GM12891 (cell line): ENCODE measurements at regions not wholly inside any gene's neighbourhood (a gene's known extent, or its start where the extent isn't known, plus 50 kb on each side); places are given as distances from the start of the nearest gene placed in this dataset.
"Not testable (repeated sequence)": the region's sequence is repeated elsewhere in the genome, so short reads cannot be mapped to it uniquely, and the experiment has no call there.

Experiments
- DNase-seq: peaks from one replicate; pipeline ENCODE4 v3.0.0; 2011; ENCODE audit warnings: low spot score; ENCODE audit not compliant: insufficient read length
- FAIRE-seq: peaks from 2 replicates; lab custom pipeline; 2011; peaks lifted over from hg19 to GRCh38; lab: Jason Lieb, UNC
- PAX5 ChIP-seq: IDR thresholded peaks from 2 replicates; pipeline ENCODE4 v1.6.1; 2011; ENCODE audit warnings: low read length, moderate library complexity, mild to moderate bottlenecking; ENCODE audit not compliant: insufficient read depth, severe bottlenecking
- POLR2A ChIP-seq: IDR thresholded peaks from 2 replicates; pipeline ENCODE4 v1.6.1; 2011; ENCODE audit warnings: low read depth, low read length, control low read depth
- POLR2AphosphoS5 ChIP-seq: IDR thresholded peaks from 2 replicates; pipeline ENCODE4 v1.6.1; 2011; ENCODE audit warnings: low read depth, low read length, control low read depth
- POU2F2 ChIP-seq: IDR thresholded peaks from 2 replicates; pipeline ENCODE4 v1.6.1; 2011; ENCODE audit warnings: low read depth, mild to moderate bottlenecking, control low read depth, low read length, moderate library complexity
- SPI1 ChIP-seq: IDR thresholded peaks from 2 replicates; pipeline ENCODE4 v1.6.1; 2011; ENCODE audit warnings: low read depth, low read length, control low read depth
- TAF1 ChIP-seq: IDR thresholded peaks from 2 replicates; pipeline ENCODE4 v1.6.1; 2011; ENCODE audit warnings: low read depth, low read length, control low read depth

GRCh38 chr5:53785924-53786323 lies 225.5 kb downstream of the NDUFS4 start:
- TF ChIP-seq POU2F2 (no peak), SPI1 (no peak), POLR2A (no peak), POLR2AphosphoS5 (no peak), PAX5 (no peak), TAF1 (no peak)
- FAIRE-seq: no peak

GRCh38 chr5:53790026-53790425 lies 229.6 kb downstream of the NDUFS4 start:
- DNase-seq (no peak), FAIRE-seq (no peak)
- no peak for TF ChIP-seq PAX5
- TF ChIP-seq SPI1: no peak
- TF ChIP-seq POLR2AphosphoS5: no peak
- no peak for TF ChIP-seq TAF1
- TF ChIP-seq POLR2A: no peak
- TF ChIP-seq POU2F2: no peak

More at GRCh38 chr5:53785924-53786323, 225.5 kb downstream of the NDUFS4 start:
- DNase-seq: no peak

GRCh38 chr5:53792338-53792737 lies 231.9 kb downstream of the NDUFS4 start:
- FAIRE-seq (no peak), DNase-seq (no peak)
- TF ChIP-seq POU2F2 (no peak), TAF1 (no peak), POLR2AphosphoS5 (no peak)

- FAIRE-seq, DNase-seq: not testable (repeated sequence)
Measured at GRCh38 chr5:53799644-53800043, 239.2 kb downstream of the NDUFS4 start.

- DNase-seq, FAIRE-seq: not testable (repeated sequence)
Measured at GRCh38 chr5:53808392-53808791, 248.0 kb downstream of the NDUFS4 start.

- TF ChIP-seq POU2F2 (no peak), POLR2A (no peak), TAF1 (no peak), POLR2AphosphoS5 (no peak), SPI1 (peak; percentile 29; the same call in 1 of the 2 replicates)
- no peak for FAIRE-seq
- no peak for DNase-seq
Measured at GRCh38 chr5:53814819-53815218, 254.4 kb downstream of the NDUFS4 start.

- no peak for DNase-seq
- TF ChIP-seq POU2F2: no peak
- no peak for TF ChIP-seq POLR2A
- no peak for TF ChIP-seq PAX5
- TF ChIP-seq TAF1: no peak
- TF ChIP-seq SPI1: no peak
- no peak for TF ChIP-seq POLR2AphosphoS5
Measured at GRCh38 chr5:53815471-53815870, 255.0 kb downstream of the NDUFS4 start.

GRCh38 chr5:53817183-53817582 lies 256.7 kb downstream of the NDUFS4 start:
- DNase-seq (no peak), FAIRE-seq (no peak)

More at GRCh38 chr5:53815471-53815870, 255.0 kb downstream of the NDUFS4 start:
- no peak for FAIRE-seq

GRCh38 chr5:53819482-53819881 lies 259.0 kb downstream of the NDUFS4 start:
- DNase-seq (no peak), FAIRE-seq (no peak)
- TF ChIP-seq POLR2AphosphoS5: no peak
- no peak for TF ChIP-seq TAF1

More at GRCh38 chr5:53817183-53817582, 256.7 kb downstream of the NDUFS4 start:
- TF ChIP-seq TAF1 (no peak), POLR2AphosphoS5 (no peak), PAX5 (no peak), SPI1 (no peak), POU2F2 (no peak), POLR2A (no peak)

- FAIRE-seq (no peak), DNase-seq (no peak)
- TF ChIP-seq POLR2A: no peak
Measured at GRCh38 chr5:53820119-53820801, 259.8 kb downstream of the NDUFS4 start.

- TF ChIP-seq POU2F2 (peak; percentile 97), POLR2AphosphoS5 (no peak), TAF1 (no peak)
- FAIRE-seq (peak; percentile 55), DNase-seq (no peak)
Measured at GRCh38 chr5:53820802-53821171, 260.3 kb downstream of the NDUFS4 start.
